Stomach smooth muscle (tissue), 2 donors: ENCODE measurements at regions not wholly inside any gene's neighbourhood (a gene's known extent, or its start where the extent isn't known, plus 50 kb on each side); places are given as distances from the start of the nearest gene placed in this dataset.
"Not testable (repeated sequence)": the region's sequence is repeated elsewhere in the genome, so short reads cannot be mapped to it uniquely, and the experiment has no call there.

ENCODE experiments used
- H3K27ac ChIP-seq: one replicate; pipeline ENCODE4 v1.7.0; 2013; ENCODE audit warnings: mild to moderate bottlenecking, low read length, inconsistent platforms
- H3K27me3 ChIP-seq, 2 donors: one replicate each; pipeline ENCODE4 v1.7.0; 2013; ENCODE audit warnings: low read length in 2 of 2; ENCODE audit not compliant: insufficient read depth in 2 of 2, control insufficient read depth in 1 of 2
- H3K36me3 ChIP-seq, 2 donors: one replicate each; pipeline ENCODE4 v1.7.0; 2013; ENCODE audit warnings: low read length in 2 of 2; ENCODE audit not compliant: control insufficient read depth in 2 of 2, insufficient read depth in 2 of 2
- H3K4me1 ChIP-seq: one replicate; pipeline ENCODE4 v1.7.0; 2013; ENCODE audit warnings: low read length; ENCODE audit not compliant: control insufficient read depth, insufficient read depth
- H3K4me3 ChIP-seq, 2 donors: one replicate each; pipeline ENCODE4 v1.7.0; 2013; ENCODE audit warnings: low read length in 2 of 2
- H3K9ac ChIP-seq, 2 donors: one replicate each; pipeline ENCODE4 v1.7.0; 2013; ENCODE audit warnings: low read length in 2 of 2, mild to moderate bottlenecking in 1 of 2
- H3K9me3 ChIP-seq, 2 donors: one replicate each; pipeline ENCODE4 v1.7.0; 2013; ENCODE audit warnings: low read length in 2 of 2; ENCODE audit not compliant: control insufficient read depth in 2 of 2
- donor health status: healthy.
- donor health status: Pancreatic carcinoma.

GRCh38 chr12:31820832-31821231 is 92.0 kb upstream of the AMN1 start:
- Histone ChIP-seq H3K4me1 (no peaks in the 10 kb centered on the region), H3K9ac (no peak overlapping the region), H3K36me3 (no peaks in the 10 kb centered on the region), H3K27ac (no peak overlapping the region), H3K9me3 (no peaks in the 10 kb centered on the region), H3K4me3 (no peak overlapping the region), H3K27me3 (no peaks in the 10 kb centered on the region)

- Histone ChIP-seq H3K4me1 (no peaks in the 10 kb centered on the region), H3K36me3 (no peaks in the 10 kb centered on the region), H3K27ac (no peak overlapping the region), H3K4me3 (no peak overlapping the region), H3K27me3 (no peaks in the 10 kb centered on the region), H3K9ac (no peak overlapping the region), H3K9me3 (no peaks in the 10 kb centered on the region)
Measured at GRCh38 chr12:31819427-31819826, 90.6 kb upstream of the AMN1 start.

- Histone ChIP-seq H3K4me1 (no peaks in the 10 kb centered on the region), H3K9me3 (no peaks in the 10 kb centered on the region), H3K27ac (no peak overlapping the region), H3K36me3 (no peaks in the 10 kb centered on the region), H3K9ac (no peak overlapping the region), H3K27me3 (no peaks in the 10 kb centered on the region), H3K4me3 (no peak overlapping the region)
Measured at GRCh38 chr12:31818623-31819268, 89.9 kb upstream of the AMN1 start.

GRCh38 chr12:31817120-31817519 is 88.3 kb upstream of the AMN1 start:
- H3K4me1 ChIP-seq, result no peaks in the 10 kb centered on the region
- H3K36me3 ChIP-seq, result no peaks in the 10 kb centered on the region
- no peak overlapping the region for H3K9ac ChIP-seq
- no peak overlapping the region for H3K27ac ChIP-seq
- no peaks in the 10 kb centered on the region for H3K9me3 ChIP-seq
- no peaks in the 10 kb centered on the region for H3K27me3 ChIP-seq
- H3K4me3 ChIP-seq, result no peak overlapping the region

DNA sequence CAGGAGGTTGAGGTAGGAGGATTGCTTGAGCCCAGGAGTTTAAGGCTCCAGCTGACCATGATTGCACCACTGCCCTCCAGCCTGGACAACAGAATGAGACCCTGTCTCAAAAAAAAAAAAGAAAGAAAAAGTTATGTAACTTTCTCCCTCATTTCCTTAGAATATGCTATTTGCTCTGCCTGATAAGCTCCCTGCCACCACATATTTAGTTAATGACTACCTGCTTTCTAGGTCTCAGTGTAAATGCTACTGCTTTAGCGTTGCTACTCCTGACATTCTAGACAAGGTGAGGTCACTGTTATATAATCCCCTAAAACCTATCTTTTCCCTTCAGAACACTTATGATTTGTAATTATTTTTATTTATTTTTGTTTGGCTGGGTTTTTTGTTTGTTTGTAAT is 86.3 kb upstream of the AMN1 start:
- Histone ChIP-seq H3K27ac (no peak overlapping the region), H3K9ac (no peak overlapping the region), H3K27me3 (no peaks in the 10 kb centered on the region), H3K36me3 (no peaks in the 10 kb centered on the region), H3K4me1 (no peaks in the 10 kb centered on the region), H3K9me3 (no peaks in the 10 kb centered on the region), H3K4me3 (no peak overlapping the region)

DNA sequence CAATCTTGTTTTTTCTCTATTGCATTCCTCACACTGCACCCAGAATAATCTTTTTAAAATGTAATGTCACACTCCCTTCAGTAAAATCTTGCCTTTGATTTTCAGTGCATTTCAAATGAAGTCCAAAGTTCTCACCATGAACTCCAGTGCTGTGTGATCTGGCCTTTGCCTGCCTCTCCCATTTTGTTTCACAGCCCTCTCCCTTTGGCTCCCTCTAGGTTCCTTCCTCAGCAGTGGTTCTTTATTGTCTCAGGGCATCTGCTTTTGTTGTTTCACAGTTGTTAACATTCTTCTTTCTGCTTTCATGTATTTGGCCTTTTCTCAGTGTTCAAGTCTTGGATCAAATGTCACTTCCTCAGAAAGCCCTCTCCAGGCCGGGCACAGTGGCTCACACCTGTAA is 84.5 kb upstream of the AMN1 start:
- H3K36me3 ChIP-seq, result no peaks in the 10 kb centered on the region
- H3K9me3 ChIP-seq, result no peaks in the 10 kb centered on the region
- no peaks in the 10 kb centered on the region for H3K4me1 ChIP-seq
- no peak overlapping the region for H3K9ac ChIP-seq
- H3K27ac ChIP-seq, result no peak overlapping the region
- no peaks in the 10 kb centered on the region for H3K27me3 ChIP-seq
- no peak overlapping the region for H3K4me3 ChIP-seq

- no peak overlapping the region for H3K9ac ChIP-seq
- no peaks in the 10 kb centered on the region for H3K4me1 ChIP-seq
- H3K27ac ChIP-seq, result no peak overlapping the region
- no peak overlapping the region for H3K4me3 ChIP-seq
- H3K27me3 ChIP-seq, result no peaks in the 10 kb centered on the region
- H3K9me3 ChIP-seq, result no peaks in the 10 kb centered on the region
- H3K36me3 ChIP-seq, result no peaks in the 10 kb centered on the region
Measured at GRCh38 chr12:31807773-31808097, 78.9 kb upstream of the AMN1 start.

- H3K4me1 ChIP-seq, H3K36me3 ChIP-seq, H3K9me3 ChIP-seq, H3K27me3 ChIP-seq, H3K4me3 ChIP-seq, H3K27ac ChIP-seq, H3K9ac ChIP-seq: not testable (repeated sequence)
Measured at GRCh38 chr12:31807081-31807772, 78.4 kb upstream of the AMN1 start.

- H3K27me3 ChIP-seq, H3K27ac ChIP-seq, H3K9me3 ChIP-seq, H3K4me1 ChIP-seq, H3K4me3 ChIP-seq, H3K9ac ChIP-seq, H3K36me3 ChIP-seq: not testable (repeated sequence)
Measured at GRCh38 chr12:31805681-31806080, 76.9 kb upstream of the AMN1 start.

- H3K27me3 ChIP-seq, H3K9ac ChIP-seq, H3K36me3 ChIP-seq, H3K4me3 ChIP-seq, H3K4me1 ChIP-seq, H3K27ac ChIP-seq, H3K9me3 ChIP-seq: not testable (repeated sequence)
Measured at GRCh38 chr12:31804707-31805106, 75.9 kb upstream of the AMN1 start.

GRCh38 chr12:31804185-31804504 is 75.3 kb upstream of the AMN1 start:
- H3K4me1 ChIP-seq, result no peaks in the 10 kb centered on the region
- H3K27ac ChIP-seq, result no peak overlapping the region
- no peak overlapping the region for H3K9ac ChIP-seq
- no peaks in the 10 kb centered on the region for H3K36me3 ChIP-seq
- no peaks in the 10 kb centered on the region for H3K9me3 ChIP-seq
- H3K27me3 ChIP-seq, result no peaks in the 10 kb centered on the region
- no peak overlapping the region for H3K4me3 ChIP-seq
